IPS-11a (cell line): ENCODE measurements at regions not wholly inside any gene's neighbourhood (a gene's known extent, or its start where the extent isn't known, plus 50 kb on each side); places are given as distances from the start of the nearest gene placed in this dataset.

ENCODE experiments used
- H3K4me3 ChIP-seq: one replicate; pipeline ENCODE4 v1.5.1; 2013; ENCODE audit warnings: low read depth, low read length, control low read depth

- no peak overlapping the region for H3K4me3 ChIP-seq
These were observed 129.0 kb downstream of the EDN3 start for GRCh38 chr20:59429396-59429795.

DNA sequence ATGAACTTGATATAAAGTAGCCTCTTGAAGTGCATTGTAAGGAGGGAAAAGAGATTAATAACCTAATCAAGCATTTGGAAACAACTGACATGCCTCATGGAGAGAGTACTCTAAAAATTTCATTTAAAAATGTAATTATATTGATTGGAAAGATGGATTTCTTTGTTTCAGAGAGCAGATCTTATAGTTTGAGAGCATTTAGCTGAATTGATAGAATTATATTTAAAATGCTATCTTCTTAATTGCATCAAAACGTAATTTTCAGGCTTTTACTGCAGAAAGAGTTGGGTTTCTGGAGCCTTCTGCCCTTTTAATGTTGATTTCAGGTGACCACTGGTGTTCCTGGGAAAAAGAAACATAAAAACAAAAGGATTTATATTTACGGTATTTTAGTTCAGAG, 130.6 kb downstream of the EDN3 start:
- H3K4me3 ChIP-seq, result no peak overlapping the region

DNA sequence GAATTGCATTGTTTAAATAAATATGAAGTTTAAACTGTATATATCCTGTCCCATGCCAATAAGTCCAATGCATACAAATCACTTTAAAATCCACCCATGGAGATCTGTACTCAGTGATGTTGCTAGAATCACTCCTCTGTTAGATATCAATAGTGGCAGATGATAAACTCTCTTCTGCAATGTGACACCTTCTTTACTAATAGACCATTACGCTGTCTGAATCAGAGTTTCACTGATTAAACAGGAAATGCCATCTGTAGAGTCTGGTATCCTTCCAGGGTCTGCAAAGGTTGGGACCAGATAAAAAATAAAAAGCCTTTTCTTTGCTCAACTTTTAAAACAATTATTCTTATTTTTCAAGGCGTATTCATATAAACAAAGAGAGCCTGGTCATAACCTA, 134.5 kb downstream of the EDN3 start:
- H3K4me3 ChIP-seq, result no peak overlapping the region

- no peak overlapping the region for H3K4me3 ChIP-seq
These were observed 135.1 kb downstream of the EDN3 start for GRCh38 chr20:59435518-59435917.

GRCh38 chr20:59437601-59438031, 137.2 kb downstream of the EDN3 start:
- H3K4me3 ChIP-seq, result no peak overlapping the region

GRCh38 chr20:59438201-59438600, 137.8 kb downstream of the EDN3 start:
- no peak overlapping the region for H3K4me3 ChIP-seq

GRCh38 chr20:59439243-59439642, 138.8 kb downstream of the EDN3 start:
- H3K4me3 ChIP-seq, result no peak overlapping the region

DNA sequence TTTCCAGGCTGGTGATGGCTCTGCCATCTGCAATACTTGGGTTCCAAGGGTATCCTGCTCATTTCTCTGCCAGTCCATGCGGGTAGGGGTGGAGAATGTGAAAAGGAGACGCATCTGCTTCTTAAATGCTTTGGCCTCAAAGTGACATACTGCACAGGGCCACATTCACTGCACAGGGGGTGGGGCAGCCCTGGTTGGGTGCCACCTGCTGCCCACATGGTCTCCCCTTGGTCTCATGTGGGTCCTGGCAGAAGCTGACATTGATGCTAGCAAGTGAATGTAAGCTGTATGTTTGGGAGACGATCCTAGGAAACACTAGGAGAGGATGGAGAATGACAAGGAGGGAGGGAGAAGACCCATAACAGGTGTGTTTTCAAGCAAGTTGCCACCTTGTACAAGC, 140.9 kb downstream of the EDN3 start:
- H3K4me3 ChIP-seq, result no peak overlapping the region

GRCh38 chr20:59441860-59442810, 141.7 kb downstream of the EDN3 start:
- H3K4me3 ChIP-seq, result no peak overlapping the region

DNA sequence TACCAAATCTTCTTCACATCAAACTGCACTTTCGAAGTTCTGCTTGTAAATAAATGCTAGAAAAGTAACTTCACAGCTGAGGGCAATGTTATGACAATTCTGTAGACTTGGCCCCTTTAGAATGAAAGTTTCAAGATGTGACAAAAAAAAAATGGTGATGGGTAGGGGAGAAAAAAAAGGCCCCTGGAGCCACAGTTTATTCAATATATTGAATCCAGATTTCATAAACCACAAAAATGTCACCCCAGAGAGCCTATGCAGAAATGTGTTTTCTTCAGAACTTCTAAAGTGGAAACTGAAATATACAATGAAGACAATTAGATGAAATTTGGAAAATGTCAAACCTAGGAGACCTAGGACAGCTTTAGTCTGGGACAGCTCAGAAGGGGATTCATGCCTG, 143.1 kb downstream of the EDN3 start:
- H3K4me3 ChIP-seq, result no peak overlapping the region

- no peak overlapping the region for H3K4me3 ChIP-seq
These were observed 146.0 kb downstream of the EDN3 start for GRCh38 chr20:59446376-59446775.

- H3K4me3 ChIP-seq, result no peak overlapping the region
These were observed 147.8 kb downstream of the EDN3 start for GRCh38 chr20:59448196-59448595.

GRCh38 chr20:59448851-59449444, 148.5 kb downstream of the EDN3 start:
- no peak overlapping the region for H3K4me3 ChIP-seq

DNA sequence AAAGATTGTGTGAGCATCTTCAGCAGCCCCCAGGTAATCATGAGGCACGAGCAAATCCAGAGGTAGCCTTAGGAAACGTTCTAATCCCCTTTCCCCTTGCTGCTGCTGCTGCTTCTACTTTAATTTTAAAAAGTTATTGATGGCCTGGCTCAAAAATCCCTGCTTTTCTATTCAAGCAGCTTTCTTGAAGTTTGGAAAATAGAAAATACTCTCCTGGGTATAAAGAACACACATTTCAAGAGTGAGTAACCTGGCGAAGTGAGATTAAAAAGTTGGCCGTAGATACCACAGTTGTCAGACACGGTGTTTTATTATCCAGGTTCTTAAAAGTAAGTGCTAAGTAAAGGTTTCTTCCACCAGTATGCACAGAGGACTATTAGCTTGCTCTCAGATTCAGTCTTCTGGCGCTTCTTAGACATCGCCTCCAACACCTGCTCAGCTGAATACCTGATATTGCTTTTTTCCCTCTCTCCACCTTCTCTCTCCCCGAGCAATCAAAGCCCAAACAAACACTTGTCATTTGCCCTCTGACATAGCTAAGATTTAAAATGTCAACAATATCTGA, 150.7 kb downstream of the EDN3 start:
- H3K4me3 ChIP-seq, result no peak overlapping the region

GRCh38 chr20:59451641-59452040, 151.2 kb downstream of the EDN3 start:
- H3K4me3 ChIP-seq, result no peak overlapping the region

DNA sequence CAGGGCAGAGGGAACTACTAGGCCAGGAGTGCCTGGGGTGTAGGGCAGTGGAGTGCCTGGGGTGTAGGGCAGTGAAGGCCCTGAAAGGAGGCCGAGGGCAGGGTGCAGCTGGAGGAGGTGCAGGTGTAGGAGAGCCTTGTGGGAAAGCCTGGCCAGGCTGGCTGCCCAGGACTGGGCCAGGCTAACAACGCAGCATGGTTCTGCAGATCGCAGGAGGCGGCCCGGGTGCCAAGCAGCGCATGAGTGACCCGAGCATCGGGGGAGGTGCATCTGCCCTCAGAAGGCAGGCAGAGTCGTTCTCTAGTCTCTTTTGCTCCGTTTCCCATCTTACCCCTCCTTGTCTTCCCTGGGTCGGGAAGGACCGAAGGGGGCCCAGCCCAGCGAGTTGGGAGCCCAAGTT, 151.5 kb upstream of the PHACTR3 start:
- no peak overlapping the region for H3K4me3 ChIP-seq

- H3K4me3 ChIP-seq, result no peak overlapping the region
These were observed 150.4 kb upstream of the PHACTR3 start for GRCh38 chr20:59453759-59454560.

GRCh38 chr20:59455402-59456341, 148.7 kb upstream of the PHACTR3 start:
- H3K4me3 ChIP-seq, result no peak overlapping the region

DNA sequence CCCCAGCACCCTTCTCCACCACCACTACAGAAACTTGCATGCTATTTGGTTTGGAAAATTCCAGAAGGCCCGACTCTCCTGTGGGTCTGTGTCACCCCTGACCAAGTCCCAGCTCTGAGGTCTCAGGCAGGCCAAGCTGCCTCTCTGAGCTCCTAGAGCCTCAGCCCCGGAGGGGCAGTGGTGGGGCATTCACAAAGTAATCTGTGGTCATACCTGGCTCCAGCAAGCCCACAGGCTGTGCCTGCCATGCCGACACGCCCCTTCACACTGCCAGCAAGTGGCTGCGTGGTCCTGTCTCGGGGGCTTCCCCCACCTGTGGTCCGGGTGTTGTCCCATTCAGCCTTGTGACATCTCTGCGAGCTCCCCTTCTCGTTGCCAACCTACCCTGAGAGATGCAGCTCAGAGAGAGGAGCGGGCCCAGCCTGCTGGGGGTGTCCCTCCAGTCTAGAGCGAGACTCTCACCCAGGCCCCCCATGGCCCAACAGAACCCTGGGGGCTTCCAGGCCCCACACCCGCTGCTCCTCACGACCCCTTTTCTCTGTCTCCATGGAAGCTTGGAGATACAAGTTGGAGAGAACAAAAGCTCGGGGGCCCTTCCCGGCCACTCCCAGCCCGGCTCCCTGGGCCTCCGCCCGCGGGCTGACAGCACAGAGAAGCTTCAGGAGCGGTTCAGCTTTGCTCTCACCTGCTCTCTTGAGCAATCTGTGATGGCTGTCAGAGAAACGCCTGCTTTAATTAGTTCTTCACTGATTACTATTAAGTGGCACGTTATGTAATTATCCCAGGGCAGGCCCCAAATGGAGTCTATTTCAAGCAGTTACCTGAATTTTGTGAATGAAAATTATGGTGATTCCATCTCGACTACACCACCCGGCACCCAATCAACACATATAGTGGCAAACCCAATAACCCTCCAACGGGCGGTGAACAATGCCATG, 147.7 kb upstream of the PHACTR3 start:
- no peak overlapping the region for H3K4me3 ChIP-seq
